Fibroblast of pulmonary artery (primary cell): ENCODE measurements at regions not wholly inside any gene's neighbourhood (a gene's known extent, or its start where the extent isn't known, plus 50 kb on each side); places are given as distances from the start of the nearest gene placed in this dataset.

ENCODE experiments used
- DNase-seq: peaks from one replicate; pipeline ENCODE4 v3.0.0-alpha.2; 2010; ENCODE audit warnings: low read depth
- H3K4me3 ChIP-seq: replicated peaks from 2 replicates; pipeline ENCODE4 v1.5.1; 2011; ENCODE audit warnings: low read depth, mild to moderate bottlenecking, control low read depth, low read length, moderate library complexity
- TF ChIP-seq, protein P1 (sequence below): IDR thresholded peaks from 2 replicates; pipeline ENCODE4 v1.5.1; 2011; ENCODE audit warnings: mild to moderate bottlenecking, control low read depth, low read length, inconsistent platforms; ENCODE audit errors: missing control alignments

DNA sequence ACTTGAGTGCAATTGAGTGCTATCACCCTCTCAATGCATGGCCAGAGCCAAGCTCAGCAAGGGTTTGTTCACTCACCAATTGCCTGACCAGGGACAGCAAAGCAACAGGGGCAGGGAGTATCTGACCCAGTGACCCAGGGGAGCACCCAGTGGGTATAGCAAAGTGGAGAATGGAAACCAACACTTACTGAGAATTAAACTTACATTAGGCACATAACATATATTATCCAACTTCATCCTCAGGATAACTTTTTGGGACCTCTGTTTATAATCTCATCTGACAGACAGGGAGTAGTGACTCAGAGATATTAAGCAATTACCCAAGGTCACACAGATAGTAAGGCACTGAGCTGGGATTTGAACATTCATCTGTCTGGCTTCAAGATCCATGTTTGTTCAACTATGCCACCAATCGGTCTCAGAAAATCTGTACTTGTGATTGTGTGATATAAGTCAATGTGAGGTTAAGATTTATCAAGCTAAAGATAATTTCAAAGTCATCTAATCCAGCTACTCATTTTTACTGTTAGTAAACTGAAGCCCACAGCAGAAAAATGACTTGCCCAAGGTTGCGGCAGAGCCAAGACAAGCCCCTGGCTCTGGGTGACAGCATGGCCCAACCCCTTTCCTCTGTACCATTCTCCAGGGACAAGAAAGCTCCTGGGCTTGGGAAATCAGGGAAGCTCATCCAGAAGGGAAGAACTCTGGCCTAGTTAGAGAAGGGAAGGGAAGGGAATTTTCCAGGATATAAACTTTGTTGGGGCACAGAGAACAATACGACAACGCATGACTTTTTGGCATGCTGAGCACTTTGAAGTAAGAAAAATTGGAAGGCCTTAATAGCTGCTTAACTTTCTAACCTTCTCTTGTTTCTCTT, 138.0 kb upstream of the SMAD3 start:
- TF ChIP-seq, protein P1, sequence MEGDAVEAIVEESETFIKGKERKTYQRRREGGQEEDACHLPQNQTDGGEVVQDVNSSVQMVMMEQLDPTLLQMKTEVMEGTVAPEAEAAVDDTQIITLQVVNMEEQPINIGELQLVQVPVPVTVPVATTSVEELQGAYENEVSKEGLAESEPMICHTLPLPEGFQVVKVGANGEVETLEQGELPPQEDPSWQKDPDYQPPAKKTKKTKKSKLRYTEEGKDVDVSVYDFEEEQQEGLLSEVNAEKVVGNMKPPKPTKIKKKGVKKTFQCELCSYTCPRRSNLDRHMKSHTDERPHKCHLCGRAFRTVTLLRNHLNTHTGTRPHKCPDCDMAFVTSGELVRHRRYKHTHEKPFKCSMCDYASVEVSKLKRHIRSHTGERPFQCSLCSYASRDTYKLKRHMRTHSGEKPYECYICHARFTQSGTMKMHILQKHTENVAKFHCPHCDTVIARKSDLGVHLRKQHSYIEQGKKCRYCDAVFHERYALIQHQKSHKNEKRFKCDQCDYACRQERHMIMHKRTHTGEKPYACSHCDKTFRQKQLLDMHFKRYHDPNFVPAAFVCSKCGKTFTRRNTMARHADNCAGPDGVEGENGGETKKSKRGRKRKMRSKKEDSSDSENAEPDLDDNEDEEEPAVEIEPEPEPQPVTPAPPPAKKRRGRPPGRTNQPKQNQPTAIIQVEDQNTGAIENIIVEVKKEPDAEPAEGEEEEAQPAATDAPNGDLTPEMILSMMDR: no peak
- peak; percentile 81 for DNase-seq
- no peak overlapping the region for H3K4me3 ChIP-seq

- TF ChIP-seq, protein P1: no peak
- H3K4me3 ChIP-seq: no peak overlapping the region
- DNase-seq: no peak
These were observed 137.3 kb upstream of the SMAD3 start for GRCh38 chr15:66928101-66928500.

DNA sequence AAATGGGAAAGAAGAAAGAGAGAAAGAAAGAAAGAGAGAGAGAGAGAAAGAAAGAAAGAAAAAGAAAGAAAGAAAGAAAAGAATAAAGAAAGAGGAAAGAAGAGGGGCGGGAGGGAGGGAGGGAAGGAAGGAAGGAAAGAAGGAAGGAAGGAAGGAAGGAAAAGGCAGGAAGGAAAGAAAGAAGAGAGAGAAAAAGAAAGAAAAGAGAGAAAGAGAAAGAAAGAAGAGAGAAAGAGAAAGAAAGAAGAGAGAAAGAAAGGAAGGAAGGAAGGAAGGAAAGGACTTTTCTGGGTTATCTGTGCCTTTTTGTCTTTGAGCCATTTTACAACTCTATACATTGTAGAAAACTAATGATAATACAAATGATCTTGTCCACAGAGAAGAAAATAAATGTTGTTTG, 136.6 kb upstream of the SMAD3 start:
- H3K4me3 ChIP-seq: no peak overlapping the region
- TF ChIP-seq, protein P1: no peak
- DNase-seq: no peak

DNA sequence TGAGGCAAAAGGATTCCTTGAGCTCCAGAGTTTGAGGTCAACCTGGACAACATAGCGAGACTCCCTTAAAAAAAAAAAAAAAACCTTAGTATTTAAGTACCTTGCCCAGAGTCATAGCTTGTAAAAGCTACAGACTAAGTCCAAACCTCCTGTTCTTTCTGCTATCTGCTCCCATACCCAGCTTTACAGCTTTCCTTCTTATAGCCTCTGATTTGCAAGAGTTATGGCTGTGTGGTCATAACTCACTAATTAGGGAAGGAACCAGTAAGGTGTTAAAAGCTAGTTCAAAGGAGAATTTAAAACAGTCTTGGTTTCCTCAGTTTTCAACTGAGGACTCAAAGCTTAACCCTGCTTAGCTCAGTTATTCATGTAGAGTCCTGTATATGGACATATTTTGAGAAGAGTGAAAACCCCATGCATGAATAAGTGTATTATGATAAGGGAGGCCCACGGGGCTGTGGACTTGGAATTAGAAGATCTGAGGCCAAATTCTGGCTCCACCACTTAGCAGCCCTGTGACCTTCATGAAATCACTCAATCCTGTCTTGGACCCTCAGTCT, 135.5 kb upstream of the SMAD3 start:
- DNase-seq: no peak
- TF ChIP-seq, protein P1: no peak
- no peak overlapping the region for H3K4me3 ChIP-seq

DNA sequence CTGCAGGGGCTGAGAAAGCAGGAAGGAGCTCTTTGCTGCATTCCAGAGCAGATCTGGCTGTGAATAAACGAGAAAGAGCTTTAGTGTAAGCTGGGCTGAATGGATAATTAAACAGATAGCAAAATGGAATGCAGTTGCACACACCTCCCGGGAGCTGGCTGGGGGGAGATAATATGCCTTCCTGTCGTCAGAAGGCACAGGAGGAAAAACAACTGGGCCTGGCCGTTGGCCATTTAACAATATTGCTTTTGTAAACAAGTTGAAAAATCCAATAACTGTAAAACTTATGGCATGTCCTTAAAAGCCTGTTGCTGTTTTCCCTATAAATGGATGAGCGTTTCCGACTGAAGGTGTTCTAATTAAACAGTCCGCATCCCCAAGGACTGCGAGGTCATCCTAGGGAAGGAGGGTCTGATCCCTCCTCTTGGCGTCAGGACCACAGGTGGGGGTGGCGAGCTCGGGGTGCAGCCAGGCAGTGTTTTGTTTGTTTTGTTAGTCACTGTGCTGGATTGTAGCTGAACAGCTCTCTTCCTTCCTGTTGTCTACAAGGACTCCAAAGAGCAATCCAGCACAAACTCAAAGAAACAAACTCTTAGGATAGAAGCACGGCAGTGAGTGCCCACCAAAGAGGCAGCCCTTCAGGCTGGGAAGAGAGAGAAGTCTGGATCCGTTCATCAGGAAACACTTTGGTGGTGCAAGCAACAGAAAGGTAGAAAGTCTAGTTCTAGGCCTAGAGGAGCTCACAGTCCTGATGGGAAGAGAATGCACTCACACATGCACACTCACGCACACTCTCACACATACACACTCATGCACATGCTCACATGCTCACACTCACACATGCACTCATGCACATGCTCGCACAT, 133.4 kb upstream of the SMAD3 start:
- peak; percentile 73 for DNase-seq
- TF ChIP-seq, protein P1: no peak
- peak overlapping the region; percentile 1 for H3K4me3 ChIP-seq

DNA sequence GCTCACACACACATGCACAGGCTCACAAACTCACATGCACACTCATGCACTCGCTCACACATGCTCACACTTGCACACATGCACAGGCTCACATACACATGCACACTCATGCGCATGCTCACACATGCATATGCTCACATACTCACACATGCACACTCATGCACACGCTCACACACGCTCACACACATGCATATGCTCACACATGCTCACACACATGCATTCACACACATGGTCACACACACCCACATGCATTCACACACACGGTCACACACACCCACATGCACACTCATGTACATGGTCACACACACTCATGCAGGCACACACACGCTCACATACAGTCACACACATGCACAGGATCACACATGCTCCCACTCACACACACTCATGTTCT, 132.8 kb upstream of the SMAD3 start:
- no peak for DNase-seq
- H3K4me3 ChIP-seq: no peak overlapping the region
- TF ChIP-seq, protein P1: no peak
